Skeletal muscle cell (primary cell): ENCODE measurements at regions not wholly inside any gene's neighbourhood (a gene's known extent, or its start where the extent isn't known, plus 50 kb on each side); places are given as distances from the start of the nearest gene placed in this dataset.

Source experiments
- DNase-seq: peaks from one replicate; pipeline ENCODE4 v3.0.0-alpha.2; 2010; ENCODE audit warnings: low read depth
- H3K4me3 ChIP-seq: 2 replicates; pipeline ENCODE4 v1.5.1; 2011; ENCODE audit warnings: low read depth, mild to moderate bottlenecking, control low read depth, low read length, moderate library complexity

DNA sequence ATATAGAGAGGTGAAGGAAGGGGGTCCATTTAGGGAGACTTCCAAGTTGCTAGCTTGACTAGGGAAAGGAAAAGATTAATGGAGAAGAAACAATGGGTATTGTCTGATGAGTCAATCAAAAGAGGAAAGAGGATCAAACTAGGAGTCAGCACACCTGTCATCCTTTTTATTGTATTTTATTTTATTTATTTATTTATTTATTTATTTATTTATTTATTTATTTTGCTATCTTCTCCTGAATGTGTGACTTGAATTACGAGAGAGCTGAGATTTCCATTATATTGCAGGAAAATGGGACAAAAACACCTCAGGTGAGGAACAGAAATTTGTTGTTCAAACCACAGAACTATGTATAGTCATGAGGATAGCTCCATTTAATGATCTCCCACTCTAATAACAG lies 58.9 kb downstream of the NUDT11 start:
- no peak overlapping the region for H3K4me3 ChIP-seq
- DNase-seq: no peak

DNA sequence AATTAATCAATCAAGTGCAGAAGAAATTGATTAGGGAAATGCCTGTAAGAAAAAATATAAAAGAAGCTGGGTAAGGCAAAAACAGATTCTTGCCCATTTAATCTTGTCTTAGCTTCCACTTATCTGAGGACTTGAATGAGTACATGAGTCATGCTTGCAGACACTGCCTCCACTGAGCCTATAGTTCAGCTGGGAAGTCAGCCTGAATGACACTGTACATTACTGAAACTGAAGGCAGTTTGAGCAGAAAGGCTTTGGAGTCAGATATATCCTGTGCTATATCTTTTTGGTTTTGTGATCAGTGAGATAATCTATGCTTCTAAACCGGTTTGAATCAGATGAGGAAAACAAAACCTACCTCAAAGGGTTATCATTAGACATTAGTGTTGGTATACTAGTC lies 61.3 kb downstream of the NUDT11 start:
- DNase-seq: no peak
- no peak overlapping the region for H3K4me3 ChIP-seq

DNA sequence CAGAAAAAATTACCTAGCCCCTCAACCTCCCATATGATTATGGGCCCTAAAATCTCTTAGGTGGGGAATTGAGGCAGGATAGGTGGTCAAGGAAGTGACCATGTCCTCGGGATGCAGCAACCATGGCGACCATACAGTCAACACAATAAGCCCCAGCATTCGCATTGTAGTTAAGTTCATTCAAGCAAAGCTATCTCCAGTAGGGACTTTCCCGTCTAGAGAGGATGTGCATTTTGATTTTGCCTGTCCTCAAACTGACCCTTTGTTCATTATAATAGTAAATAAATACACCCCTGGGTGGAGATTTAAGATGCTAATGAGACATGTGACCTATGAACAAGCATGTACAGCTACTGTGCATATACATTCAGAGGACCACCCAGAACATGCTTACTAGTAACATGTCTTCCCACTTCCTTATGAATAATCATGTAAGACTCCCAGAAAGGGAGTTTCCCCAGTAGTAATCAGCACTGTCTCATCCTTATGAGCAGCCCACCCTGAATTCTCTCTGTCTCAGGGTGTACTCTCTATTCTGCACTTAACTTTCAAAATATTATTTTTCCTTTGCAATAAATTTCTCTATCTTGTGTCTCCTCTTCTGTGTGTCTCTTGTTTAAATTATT lies 74.3 kb downstream of the NUDT11 start:
- DNase-seq: no peak

DNA sequence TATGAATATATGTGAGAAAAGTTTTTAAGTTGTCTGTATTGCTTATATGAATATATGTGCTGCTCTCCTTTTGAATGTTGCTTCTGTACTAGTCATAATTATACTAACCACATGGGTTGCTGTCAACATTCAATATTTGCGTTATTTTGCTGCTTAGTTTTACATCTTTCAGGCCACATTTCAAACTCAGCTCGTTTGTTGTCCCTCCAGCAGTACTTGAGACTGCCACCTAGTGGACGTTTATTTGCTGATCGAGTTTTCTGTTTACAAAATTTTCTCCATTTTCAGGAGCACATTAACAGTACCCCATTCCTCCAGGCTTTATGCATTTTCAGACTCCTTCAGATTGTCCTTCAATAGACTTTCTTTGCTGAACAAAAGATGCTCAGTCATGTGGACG lies 75.8 kb downstream of the NUDT11 start:
- no peak for DNase-seq
- no peak overlapping the region for H3K4me3 ChIP-seq

More for the DNA sequence above, 74.3 kb downstream of the NUDT11 start:
- no peak overlapping the region for H3K4me3 ChIP-seq

DNA sequence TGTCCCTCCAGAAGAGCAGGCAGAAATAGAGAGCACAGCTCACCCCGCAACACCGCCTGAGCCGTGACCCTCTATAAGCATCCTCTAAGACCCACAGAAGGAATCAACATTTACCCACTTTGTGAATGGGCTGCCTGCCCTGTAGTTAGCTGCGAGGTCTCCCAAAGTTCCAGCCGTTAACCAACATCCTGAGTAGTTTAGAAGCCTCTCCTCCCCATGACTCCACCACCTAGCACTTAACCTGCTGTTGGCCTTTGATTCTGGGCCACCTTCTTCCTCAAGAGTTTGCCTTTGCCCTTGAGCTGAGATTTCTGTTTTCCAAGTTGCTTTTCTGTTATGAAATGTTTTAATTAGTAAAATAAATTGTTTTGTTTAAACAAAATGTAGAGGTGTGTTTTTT lies 75.8 kb downstream of the NUDT10 start:
- DNase-seq: no peak
- no peak overlapping the region for H3K4me3 ChIP-seq

DNA sequence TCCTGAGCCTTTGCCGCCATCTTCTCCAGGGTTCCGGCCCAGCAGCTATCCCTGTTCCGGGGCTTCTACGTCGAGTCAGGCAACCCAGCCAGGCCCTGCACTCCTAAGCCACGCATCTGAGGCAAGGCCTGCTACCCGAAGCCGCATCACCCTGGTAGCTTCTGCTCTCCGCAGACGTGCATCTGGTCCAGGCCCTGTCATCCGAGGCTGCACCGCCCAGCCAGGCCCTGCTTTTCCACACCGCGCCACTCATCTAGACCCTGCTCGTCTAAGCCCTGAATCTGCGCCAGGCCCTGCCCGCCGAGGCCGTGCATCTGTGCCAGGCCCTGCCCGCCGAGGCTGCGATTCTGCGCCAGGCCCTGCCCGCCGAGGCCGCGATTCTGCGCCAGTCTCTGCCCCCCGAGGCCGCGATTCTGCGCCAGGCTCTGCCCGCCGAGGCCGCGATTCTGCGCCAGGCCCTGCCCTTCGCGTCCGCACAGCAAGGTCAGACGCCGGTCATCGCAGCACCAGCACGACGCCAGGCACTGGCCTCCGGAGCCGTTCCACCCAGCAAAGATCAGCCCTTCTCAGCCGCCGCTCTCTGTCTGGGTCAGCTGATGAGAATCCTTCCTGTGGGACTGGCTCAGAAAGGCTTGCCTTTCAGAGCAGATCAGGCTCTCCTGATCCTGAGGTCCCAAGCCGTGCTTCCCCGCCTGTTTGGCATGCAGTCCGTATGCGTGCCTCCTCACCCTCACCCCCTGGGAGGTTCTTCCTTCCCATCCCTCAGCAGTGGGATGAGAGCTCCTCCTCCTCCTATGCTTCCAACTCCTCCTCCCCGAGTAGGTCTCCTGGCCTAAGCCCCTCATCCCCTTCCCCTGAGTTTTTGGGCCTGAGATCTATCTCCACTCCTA lies 75.1 kb downstream of the NUDT10 start:
- H3K4me3 ChIP-seq: no peak overlapping the region
- DNase-seq: no peak

DNA sequence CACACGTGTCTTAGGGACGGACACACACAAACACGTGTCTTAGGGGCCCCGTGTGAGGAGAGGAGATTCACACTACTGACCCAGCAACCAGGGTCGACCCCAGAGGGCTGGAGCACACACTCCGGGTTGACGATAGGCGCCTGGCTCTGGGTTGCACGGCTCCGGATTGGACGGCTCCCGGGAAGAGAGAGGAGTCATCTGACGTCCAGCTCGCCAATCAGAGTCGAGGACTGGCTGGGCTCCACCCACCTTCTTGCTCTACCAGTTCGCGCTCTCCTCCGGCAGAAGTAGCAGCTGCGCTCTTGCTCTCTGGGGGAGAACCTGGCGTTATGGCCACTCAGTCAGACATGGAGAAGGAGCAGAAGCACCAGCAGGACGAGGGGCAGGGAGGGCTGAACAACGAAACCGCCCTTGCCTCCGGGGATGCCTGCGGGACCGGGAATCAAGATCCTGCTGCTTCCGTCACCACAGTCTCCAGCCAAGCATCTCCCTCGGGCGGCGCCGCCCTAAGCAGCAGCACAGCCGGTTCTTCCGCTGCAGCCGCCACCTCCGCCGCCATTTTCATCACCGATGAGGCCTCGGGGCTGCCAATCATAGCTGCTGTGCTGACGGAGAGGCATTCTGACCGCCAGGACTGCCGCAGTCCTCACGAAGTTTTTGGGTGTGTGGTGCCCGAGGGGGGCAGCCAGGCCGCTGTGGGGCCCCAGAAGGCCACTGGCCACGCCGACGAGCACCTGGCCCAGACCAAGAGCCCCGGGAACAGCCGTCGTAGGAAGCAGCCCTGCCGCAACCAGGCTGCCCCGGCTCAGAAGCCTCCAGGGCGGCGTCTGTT lies 74.3 kb downstream of the NUDT10 start:
- DNase-seq: no peak
- H3K4me3 ChIP-seq: no peak overlapping the region

DNA sequence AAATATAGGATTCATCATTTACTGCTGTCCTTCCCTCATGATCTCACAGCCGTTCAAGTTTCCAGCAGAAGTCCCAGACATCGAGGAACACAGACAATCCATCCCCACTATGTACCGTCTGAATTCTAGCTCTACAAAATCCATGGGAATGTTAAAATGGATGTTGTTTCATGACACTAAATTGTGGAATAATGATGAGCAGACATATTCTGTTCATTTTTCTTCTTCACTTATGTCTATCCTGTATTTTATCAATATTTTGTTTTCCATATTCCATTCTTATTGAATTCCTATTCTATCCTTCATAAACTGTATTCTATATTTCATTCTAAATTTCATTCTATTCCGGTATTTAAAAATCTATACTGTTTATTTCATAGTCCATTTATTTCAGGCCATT lies 71.8 kb downstream of the NUDT10 start:
- no peak overlapping the region for H3K4me3 ChIP-seq
- DNase-seq: no peak

DNA sequence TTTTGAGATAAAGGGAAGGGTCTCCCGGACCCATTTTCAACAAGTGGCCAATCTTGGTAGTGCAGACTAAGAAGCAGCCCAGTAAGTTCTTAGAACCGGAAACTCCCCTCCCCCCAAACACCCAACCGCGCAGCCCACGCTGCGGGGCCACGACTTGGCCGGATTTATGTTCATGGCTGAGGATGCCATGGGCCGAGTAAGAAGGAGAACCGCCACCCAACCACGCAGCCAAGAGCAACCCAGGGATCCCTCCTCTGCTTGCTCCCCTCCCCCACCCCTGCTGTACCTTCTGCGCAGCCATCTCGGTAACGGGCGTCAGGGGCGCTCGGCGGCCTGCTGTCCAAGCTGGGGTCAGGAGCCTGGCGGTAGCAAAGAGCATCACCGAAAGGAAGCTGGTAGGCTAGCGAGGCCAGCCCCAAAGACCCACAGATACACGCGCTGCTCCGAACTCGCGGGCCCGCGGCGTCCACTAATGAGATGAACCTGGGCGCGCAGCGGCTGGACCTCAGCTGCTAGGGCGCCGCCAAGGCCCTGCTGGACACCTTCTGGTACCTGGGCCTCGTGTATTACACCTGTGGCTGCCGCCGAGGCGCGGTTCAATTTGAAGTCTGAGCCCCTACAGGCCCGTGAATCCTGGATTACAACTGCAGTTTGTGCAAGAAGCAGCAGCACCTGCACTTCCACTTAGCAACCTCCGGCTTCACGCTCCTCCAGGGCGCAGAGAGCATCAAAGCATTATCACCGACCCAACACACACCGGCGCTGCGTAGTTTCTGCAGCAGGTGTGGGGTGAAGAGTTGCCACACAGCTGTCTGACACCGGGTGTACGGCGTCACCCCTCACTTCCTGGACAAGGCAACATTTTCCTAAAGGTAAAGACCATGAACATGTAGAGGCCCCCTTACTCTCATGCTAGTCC lies 63.4 kb downstream of the NUDT10 start:
- peak overlapping the region; percentile 37 for H3K4me3 ChIP-seq
- no peak for DNase-seq

DNA sequence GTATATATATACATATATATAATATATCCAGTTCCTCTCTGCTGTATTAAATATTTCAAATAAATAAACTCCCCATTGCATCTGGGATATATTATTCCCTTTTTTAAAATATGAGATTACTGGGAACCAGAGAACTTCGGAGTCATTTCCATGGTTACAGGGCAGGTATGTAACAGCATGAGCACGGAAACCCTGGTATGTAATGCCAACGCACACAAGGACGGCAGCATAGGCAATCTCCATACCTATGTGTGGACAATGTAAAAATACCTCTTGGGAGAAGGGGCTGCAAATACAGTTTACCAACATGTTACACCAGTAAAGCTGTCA lies 62.8 kb downstream of the NUDT10 start:
- no peak for DNase-seq
- no peak overlapping the region for H3K4me3 ChIP-seq
